ENCODE measurements at regions not wholly inside any gene's neighbourhood (a gene's known extent, or its start where the extent isn't known, plus 50 kb on each side); places are given as distances from the start of the nearest gene placed in this dataset.

GRCh38 chr7:55690-56248 lies 136.6 kb upstream of the FAM20C start:
- DNase-seq (ENCODE audit: insufficient read length, low spot score) (no peak), FAIRE-seq (no peak)

DNA sequence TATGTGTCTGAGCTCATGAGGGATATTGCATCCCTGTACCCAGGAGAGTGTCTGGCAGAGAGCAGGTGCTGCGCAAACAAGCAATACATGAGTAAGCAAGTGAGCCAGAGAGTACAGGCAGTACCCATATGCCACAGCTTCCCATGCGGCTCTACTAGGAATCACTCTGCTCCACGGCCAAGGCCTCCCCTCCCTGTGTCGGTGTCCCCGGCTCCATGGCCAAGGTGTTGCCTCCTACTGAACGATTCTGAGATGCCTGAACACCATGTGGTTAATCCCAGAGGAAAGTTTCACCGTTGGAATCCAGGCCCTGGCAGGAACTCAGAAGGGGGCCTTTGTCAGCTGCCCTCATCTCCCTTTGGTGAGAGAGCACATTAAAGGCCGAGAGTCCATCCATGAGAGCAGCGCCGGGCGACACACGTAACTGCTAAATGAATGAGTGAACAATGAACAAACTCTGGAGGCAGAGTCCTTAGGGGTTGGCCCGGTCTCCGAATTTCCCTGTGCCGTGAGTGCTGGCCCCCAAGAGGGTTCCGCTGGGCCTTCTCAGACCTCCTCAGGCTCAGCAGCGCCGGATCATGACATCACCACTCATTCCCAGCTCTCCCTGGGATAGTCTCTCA lies 136.0 kb upstream of the FAM20C start:
- FAIRE-seq (no peak), DNase-seq (ENCODE audit: insufficient read length, low spot score) (no peak)

DNA sequence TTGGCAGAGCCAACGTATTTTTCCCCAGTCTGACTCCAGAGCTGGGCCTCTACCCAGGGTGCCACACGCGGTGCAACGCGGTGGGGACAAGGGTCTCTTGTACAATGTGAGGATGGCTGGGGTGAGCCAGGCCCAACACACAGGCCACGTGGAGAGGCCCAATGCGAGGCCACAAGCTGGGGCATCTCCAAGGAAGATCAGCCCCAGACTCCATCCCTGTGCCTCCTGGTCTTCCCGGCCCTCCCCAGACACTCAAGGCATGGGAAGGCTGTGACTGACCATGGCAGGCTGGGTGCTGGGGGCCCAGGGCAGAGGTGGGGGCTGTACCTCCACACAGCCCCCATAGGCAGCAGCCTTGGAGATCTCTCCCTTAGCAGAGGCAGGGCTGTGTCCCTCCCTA lies 135.3 kb upstream of the FAM20C start:
- no peak for FAIRE-seq
- no peak for DNase-seq (ENCODE audit: insufficient read length, low spot score)

DNA sequence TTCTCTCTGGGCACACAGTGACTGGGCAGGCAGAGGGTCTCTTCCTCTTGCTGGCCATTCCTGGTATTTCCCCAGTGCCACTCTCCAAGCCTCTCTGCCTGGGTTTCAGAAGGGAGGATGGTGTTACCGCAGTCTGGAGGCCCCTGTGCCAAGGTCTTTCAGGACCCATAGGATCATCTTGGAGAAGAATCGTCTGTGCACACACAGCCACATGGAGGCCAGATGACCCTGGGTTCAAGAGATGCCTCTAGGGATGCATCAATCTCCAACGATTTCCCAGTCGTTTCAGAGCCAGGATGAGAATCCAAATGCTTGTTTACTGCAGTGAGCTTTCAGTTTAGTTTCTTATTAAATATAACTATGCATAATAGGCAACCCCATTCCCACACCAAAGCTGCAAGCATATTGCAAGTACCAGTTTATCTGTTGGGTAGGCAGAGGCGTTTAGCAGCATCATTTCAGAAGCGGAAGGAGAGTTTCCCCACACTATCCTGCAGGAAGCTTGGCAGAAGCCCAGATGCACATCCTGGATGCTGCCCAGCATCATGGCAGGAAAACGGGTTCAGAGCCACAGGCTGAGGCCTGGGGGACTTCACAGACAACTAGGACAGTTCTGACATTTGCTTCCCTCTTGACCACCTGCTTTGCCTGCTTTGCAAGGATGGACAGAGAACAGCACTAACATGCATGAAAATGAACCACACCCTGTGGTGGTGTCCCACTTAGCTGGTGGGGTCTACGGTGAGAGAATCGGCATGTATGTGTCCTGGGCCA lies 134.7 kb upstream of the FAM20C start:
- FAIRE-seq: no peak
- DNase-seq (ENCODE audit: insufficient read length, low spot score): no peak

- FAIRE-seq (no peak), DNase-seq (ENCODE audit: insufficient read length, low spot score) (no peak)
These were observed 134.1 kb upstream of the FAM20C start for GRCh38 chr7:58316-58715.

DNA sequence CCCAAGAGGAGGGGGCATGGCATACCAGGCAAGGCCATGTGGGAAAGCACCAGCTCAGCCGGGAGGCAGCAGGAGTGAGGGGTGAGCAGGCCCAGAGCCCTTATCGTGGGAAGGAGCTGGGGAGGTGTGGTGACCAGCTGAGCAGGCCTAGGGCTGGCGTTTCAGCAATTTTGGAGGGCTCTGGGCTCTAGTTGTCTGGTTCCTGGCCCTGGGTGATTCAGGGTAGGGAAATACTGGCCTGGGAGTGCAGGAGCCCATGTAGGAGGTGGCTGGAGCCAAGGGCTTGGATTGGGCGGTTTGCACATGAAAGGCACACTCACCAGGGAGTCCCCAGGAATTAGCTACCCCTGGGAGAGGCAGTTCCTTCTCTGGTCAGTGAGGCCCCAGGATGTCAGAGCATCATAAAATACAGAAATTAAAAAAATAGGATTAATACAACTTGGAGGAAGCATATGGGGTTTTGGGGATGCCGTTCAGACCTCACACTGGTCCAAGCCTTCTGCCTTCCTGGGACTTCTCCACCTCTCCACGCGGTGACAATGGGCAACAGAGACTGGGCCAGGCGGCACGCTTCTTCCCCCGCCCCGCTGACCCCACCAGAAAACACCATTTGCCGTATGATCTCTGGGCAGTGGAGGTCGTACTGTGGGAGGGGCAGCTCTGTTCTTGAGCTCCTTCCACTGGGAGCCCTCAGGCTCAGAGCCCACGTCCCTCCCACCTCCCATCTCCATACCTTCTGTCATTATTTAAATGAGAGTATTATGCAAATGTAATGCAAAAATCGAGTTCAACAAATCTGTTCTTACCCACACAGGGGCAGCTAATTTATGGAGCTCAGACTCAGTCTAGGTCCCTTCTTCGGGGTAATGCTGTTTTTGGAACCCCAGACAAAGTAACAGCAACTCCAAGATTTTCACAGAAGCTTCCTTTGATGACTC lies 133.0 kb upstream of the FAM20C start:
- DNase-seq (ENCODE audit: insufficient read length, low spot score) (no peak), FAIRE-seq (no peak)

DNA sequence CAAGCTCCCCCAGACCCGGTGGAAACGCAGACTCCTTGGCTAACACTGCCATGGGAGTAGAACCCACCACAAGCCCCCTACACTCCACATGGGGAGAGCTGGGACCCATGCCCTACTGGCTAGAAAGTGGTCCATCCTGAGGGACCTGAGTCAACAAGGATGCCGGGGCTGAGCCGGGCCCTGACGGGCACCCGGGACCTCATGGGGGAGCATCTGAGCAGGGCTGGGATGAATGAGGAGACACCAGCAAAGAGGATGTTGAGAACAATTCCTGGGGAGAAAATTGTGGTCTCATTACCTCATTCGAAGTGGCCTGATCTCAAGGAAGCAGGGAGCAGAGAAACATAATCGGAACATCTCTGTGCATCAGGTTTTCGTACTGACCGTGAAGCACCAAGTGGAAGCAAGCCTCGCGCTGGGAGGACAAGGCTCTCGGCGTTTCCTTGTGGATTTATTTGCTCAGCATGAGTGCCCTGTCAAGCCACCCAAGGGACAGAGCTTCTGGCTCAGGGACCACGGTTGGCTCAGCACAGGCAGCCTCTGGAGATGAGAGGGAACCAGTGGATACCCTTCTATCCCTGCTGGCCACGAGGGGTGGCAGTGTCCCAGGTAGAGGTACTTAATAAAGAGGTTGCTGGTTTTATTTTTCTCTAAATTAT lies 132.2 kb upstream of the FAM20C start:
- DNase-seq (ENCODE audit: insufficient read length, low spot score) (no peak), FAIRE-seq (no peak)

DNA sequence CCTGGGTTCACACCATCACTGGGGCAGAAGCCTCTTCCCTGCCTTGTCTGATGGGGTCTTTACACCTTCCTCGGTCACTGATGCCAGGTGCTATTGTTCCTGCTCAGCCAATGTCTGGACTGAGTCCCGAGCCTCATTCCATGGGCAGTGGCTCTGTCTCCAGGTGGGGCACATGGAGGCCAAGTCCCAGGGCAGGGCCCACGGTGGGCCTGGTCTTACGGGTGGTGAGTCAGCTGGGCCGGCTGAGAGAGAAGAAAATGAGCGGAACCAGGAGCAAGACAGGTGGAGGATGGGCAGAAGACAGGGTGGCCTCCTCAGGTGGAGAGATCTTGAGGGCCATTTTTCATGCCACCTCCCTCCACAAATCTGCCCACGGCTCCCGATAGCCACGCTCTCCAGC lies 131.7 kb upstream of the FAM20C start:
- DNase-seq (ENCODE audit: insufficient read length, low spot score): no peak
- no peak for FAIRE-seq

DNA sequence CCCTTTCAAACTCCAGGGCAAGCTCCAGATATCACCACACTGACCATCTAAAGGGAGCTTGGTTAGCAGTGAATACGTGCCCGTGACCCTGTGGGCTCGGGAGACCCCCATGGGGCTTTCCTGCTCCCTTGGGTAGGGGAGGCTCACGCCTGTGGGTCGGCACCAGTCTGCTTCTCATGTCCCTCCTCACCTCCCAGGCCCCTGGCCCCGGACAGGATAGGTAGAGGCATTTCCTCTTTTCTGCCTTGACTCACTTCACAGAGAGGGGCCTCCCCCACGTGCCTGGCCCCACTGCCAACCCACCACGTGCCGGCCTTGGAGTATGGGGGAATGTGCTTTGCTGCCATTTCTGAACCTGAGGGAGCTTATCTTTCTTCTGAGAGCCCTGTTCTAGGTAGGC lies 131.3 kb upstream of the FAM20C start:
- DNase-seq (ENCODE audit: insufficient read length, low spot score) (no peak), FAIRE-seq (no peak)

DNA sequence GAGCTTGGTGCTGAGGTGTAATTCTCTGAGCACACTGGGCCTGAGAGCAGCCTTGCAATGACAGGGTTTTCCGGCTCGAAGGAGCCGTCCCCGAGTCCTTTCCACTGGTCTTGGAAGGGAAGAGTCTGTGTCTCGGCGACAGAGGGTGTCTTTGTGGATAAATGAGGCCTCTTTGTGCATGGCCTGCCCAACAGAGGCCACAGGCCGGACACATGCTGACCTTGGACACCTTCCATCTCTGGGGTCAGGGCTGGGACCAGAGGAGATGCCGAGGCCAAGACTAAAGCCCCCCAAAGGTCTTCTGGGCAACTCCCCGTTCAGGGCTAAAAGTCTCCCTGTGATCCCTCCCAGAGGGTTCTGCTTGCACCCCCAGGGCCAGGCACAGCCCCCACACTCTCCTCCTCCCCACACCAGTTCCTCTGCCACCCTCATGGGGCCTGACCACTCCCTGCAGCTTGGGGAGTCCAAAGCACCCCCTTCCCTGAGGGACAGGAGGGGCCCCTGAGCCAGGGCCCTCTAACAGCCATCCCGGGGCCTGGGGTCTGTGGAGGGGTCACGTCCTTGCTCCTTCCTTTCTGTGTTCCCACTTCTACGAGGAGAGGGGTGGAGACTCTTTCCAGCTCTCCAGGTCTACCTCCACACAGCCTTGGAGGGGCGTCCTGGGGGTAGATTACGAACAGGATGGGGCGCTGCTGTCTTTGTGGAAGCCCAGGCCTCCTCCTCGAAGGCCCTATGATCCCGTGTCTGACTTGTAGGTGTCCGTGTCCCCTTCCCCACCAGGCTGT lies 130.6 kb upstream of the FAM20C start:
- DNase-seq (ENCODE audit: insufficient read length, low spot score) (no peak), FAIRE-seq (no peak)

GRCh38 chr7:62361-63116 lies 129.8 kb upstream of the FAM20C start:
- FAIRE-seq (no peak), DNase-seq (ENCODE audit: insufficient read length, low spot score) (no peak)

GRCh38 chr7:63117-63480 lies 129.3 kb upstream of the FAM20C start:
- FAIRE-seq: no peak
- no peak for DNase-seq (ENCODE audit: insufficient read length, low spot score)

GRCh38 chr7:63521-64021 lies 128.8 kb upstream of the FAM20C start:
- FAIRE-seq (no peak), DNase-seq (ENCODE audit: insufficient read length, low spot score) (no peak)

DNA sequence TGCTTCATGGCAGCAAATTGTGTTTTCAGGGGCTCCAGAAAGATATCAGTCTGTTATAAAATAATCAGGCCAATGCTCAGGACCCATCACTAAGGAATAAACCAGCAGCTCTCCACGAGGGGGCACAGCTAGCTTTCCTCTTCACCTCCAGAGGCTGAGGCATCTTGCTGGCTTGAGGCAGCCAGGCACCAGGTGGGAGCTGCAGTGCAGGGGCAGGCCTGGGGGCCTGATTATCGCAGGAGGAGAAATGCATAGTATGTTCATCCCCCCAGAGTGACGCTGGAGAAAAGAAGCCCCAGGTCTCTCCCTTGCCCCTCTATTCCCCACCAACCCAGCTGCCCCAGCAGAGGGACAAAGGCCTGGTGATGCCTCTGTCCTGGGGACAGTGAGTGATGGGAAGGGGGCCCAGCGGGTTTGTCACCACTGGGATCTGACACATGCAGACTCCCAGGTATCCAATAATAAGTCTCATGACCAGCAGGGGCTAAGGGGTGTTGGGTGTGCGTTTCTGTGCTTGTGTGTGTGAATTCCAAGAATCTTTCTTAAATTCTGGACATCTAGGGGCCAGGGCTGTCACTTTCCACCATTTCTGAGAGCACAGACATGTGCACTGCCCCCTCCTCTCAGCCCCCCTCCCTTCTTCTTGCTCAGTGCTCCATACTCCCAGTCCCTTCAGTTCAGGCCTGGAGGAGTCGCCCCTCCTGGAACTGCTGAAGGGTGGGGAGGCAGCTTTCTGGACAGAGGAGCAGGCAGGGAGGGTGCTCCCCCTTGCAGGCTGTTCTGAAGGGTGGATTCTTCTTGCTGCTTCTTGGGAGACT lies 128.1 kb upstream of the FAM20C start:
- FAIRE-seq (peak; percentile 60), DNase-seq (ENCODE audit: insufficient read length, low spot score) (no peak)

DNA sequence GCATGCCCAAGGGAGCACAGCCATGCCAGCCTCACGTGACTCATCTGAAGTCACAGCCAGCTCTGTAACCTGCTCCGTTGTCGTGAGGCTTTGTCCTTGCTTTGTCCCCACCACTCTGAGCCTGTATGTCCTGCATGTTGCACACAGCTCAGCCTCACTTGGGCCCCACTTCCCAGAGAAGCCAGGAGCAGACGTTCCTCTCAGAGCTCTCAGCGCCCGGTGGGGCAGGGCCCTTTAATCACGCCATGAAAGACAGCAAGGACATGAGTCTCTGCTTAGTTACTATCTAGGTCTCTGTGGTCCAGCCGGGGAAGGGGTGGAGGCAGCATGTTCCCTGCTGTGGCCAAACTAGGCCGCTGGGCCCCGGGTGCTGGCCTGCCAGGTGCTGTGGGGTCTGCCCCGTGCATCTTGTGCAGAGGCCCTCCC lies 127.4 kb upstream of the FAM20C start:
- DNase-seq (ENCODE audit: insufficient read length, low spot score) (no peak), FAIRE-seq (no peak)

DNA sequence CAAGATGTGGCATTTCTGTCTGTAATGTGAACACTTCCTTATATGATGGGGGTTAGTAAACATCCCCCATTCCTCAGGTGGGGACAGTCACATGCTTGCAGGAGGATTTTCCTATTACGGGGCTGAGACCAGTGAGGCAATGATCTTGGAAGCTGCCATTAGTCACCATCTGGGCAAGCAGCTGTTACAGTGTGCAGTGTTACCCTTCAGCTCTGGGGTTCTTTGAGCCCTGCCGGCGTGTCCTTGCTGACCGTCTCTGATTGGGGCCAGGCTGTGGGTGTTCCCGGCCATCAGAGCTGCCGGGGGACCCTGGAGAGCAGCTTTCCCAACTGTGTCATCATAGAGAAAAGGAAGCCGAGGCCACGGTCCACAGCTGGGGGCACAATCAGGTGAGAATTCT lies 126.8 kb upstream of the FAM20C start:
- DNase-seq (ENCODE audit: insufficient read length, low spot score) (no peak), FAIRE-seq (no peak)

- DNase-seq (ENCODE audit: insufficient read length, low spot score): no peak
- FAIRE-seq: no peak
These were observed 126.1 kb upstream of the FAM20C start for GRCh38 chr7:66296-66695.

DNA sequence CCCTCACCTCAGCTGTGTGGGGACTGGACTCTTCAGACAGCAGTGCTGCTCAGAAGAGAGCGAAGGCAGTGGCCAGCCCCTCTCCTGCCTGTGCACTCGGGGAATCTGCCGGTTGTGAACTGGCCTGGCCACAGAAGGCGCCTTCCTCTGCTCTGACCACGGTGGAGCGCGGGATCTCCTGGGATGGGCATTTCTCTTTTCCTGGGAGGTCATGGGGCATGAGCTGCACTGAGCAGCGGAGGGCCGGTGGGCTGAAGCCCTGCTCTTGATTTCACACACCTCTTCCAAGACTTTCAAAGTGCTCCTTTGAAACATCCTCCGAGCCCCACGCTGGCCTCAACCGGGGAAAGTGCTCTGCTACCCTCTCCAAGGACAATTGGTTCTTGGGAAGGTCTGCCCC lies 125.6 kb upstream of the FAM20C start:
- no peak for FAIRE-seq
- DNase-seq (ENCODE audit: insufficient read length, low spot score): no peak

Data from GM19239 (cell line).